GM21515 (cell line): ENCODE measurements at regions not wholly inside any gene's neighbourhood (a gene's known extent, or its start where the extent isn't known, plus 50 kb on each side); places are given as distances from the start of the nearest gene placed in this dataset.
"Not testable (repeated sequence)": the region's sequence is repeated elsewhere in the genome, so short reads cannot be mapped to it uniquely, and the experiment has no call there.

Experiments
- ATAC-seq: cut with Tn5 transposase; IDR thresholded peaks from one replicate; pipeline ENCODE4 v1.9.1; 2021; ENCODE audit not compliant: unreplicated experiment

DNA sequence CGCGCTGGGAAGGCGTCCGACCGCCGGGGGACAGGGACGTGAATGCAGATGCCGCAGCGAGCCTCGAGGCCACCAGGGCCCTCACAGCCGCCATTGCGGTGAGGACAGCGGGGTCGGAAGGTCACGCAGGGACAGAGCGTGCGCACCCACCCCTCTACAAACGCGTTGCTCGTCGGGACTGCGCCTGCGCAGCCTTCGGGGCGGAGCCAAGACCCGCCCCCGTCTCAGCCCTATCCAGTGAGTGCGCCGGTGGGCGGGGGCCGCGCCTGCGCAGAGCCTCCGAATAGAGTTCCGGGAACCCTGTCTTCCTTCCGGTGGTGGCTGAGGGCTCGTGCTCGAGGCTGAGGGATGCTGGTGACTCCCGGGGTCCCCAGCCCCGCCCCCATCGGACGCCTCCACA is 5393.1 kb upstream of the TPTE start:
- peak; percentile 87 for ATAC-seq

DNA sequence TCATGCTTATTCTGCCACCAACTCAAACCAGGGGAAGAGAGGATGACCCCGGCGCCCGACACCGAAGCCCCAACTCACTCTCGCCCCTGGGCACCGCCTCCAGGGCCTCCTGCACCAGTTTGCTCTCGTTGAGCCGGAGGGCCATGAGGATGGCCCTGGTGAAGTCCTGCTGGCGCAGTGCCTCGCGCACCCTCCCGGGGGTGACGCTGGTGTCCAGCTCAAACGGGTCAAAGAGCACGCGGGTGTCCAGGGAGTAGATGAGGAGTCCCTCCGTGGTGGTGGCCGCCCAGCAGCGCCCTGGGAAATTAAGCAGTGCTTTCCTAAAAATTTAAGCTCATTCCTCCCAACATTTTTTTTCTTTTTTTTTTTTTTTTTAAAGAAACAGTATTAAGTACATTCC is 5387.6 kb upstream of the TPTE start:
- not testable (repeated sequence) for ATAC-seq

DNA sequence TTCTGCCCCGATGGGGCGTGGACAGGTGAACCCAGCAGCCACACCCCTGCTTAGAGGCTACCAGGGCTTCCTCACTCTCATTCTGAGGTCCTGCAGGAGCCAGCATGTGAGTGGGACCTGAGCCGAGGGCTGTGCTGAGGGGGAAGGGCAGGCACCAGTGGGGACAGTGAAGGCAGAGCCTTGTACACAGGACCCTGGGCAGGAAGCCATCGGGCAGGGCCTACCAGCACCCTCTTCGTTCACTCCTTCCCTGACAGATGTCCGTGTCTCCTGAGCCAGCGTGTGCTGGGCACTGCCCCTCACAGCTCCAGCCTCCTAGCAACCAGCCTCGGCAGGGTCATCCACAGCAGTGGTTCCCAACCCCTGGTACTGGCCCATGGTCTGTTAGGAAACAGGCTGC is 5385.0 kb upstream of the TPTE start:
- ATAC-seq = not testable (repeated sequence)

DNA sequence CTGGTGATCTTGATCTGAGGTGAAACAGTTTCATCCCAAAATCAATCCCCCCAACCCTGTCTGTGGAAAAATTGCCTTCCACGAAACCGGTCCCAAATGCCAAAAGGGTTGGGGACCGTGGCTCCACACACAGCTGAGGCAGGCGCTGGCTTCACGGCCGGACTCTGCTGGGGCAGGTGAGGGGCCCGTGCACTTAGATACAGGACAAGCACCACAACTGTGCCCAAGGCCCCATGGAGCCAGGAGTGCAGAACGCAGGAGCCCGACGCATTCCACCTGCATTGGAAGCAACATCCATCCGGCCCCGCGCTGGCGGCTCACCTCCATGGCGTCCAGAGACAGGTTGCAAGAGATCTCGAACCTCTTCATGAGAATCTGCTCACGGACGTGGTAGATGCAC is 5384.4 kb upstream of the TPTE start:
- not testable (repeated sequence) for ATAC-seq

DNA sequence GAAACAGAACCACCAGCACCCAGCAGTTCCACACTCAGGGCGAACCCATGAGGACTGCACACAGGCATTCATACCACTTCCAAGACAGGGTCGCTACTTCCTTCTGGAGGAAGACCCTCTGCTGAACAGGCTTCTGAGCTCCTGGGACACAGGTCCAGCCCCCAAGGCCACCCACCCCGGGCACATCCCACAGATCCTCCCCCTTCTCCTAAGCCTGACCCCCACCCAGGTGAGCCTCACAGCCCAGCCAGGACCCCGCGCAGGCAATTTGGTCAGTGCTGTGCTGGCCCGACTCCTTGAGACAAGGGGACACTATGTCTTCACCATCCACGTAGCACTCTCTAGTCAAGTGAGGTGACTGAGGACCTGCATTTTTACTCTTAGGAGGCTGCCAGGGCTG is 5382.7 kb upstream of the TPTE start:
- not testable (repeated sequence) for ATAC-seq

DNA sequence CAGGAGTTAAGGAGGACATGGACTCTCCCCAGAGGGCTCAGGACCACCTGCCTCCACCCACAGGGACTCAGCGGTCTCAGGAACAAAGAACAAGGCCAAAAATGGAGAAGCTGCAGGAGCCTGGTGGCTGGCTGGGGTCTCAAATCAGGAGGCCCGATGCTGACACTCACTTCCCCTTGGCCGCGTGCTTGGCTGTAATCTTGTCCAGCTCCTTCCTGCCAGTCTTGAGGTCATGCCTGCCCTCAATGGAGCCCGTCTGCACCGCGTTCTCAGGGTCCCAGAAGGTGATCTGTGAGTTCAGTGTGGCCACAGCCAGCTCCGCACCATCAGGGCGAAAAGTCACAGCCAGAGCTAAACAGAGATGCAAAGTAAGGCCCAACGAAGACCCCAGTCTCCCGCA is 5381.9 kb upstream of the TPTE start:
- ATAC-seq = not testable (repeated sequence)

DNA sequence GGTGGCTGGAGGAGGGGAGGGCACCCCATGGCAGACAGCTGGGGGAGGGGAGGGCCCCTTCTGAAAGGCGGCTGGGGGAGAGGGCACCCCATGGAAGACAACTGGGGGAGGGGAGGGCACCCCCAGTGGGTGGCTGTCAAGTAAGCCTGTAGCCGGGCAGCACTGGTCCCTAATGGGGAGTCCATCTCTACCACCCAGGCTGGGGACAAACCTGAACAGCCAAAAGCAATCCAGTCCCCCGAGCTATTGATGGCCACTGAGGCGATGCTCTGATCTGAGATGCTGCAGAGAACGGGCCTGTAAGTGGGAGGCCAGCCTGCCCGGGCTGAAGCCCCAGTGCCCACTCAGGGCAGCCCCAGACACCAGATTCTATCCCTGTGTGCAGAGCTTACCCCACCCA is 5378.4 kb upstream of the TPTE start:
- not testable (repeated sequence) for ATAC-seq

DNA sequence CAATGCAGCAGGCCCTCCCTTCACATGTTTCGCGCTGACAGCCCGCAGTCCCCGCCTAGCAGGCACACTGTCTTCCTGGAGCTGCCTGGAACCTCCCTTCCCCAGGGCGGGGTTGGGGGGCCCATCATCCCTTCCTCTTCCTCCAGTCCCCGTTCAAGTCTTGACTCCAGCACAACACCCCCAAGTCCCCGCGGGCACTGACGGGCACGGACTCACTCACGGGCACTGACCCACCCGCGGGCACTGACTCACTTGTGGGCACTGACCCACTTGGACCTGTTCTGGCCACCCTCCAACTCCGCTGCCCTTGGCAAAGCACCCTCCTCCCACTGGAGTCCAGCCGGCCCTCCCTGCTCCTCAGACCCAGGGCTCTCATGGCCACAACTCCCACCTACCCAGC is 5376.7 kb upstream of the TPTE start:
- ATAC-seq = not testable (repeated sequence)

DNA sequence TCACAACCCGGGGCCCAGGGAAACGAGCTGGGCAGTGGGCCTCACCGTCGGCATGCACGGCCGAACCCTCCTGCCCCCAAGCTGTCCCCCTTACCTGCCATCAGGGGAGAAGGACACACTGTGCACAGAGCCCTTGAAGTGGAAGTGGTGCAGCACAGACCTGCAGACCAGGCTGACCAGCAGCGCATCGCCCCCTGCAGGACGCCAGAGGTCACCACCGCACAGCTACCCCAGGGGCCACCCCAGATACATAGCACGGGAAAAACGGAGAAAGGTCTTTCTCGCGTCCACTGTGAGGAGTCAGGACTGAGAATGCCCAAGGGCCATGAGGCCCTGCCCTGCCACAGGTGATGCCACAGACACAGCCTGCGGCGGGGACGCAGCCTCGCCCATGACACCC is 5373.7 kb upstream of the TPTE start:
- not testable (repeated sequence) for ATAC-seq

DNA sequence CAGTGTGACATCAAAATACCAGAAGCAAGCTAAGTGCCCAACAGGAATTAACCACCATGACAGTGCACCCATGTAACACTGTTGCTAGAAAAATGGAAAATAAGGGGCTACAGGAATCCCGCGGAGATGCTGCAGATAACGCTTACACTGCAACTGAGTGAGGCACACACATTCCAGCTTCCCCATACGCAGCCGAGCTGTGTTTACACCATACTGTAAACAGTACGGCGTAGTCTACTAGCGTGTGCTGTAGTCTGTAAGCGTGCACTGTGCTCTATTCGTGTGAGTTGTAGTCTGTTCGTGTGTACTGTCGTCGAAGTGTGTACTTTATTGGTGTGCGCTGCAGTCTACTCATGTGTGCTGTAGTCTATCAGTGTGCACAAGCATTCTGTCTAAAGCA is 5372.2 kb upstream of the TPTE start:
- not testable (repeated sequence) for ATAC-seq

DNA sequence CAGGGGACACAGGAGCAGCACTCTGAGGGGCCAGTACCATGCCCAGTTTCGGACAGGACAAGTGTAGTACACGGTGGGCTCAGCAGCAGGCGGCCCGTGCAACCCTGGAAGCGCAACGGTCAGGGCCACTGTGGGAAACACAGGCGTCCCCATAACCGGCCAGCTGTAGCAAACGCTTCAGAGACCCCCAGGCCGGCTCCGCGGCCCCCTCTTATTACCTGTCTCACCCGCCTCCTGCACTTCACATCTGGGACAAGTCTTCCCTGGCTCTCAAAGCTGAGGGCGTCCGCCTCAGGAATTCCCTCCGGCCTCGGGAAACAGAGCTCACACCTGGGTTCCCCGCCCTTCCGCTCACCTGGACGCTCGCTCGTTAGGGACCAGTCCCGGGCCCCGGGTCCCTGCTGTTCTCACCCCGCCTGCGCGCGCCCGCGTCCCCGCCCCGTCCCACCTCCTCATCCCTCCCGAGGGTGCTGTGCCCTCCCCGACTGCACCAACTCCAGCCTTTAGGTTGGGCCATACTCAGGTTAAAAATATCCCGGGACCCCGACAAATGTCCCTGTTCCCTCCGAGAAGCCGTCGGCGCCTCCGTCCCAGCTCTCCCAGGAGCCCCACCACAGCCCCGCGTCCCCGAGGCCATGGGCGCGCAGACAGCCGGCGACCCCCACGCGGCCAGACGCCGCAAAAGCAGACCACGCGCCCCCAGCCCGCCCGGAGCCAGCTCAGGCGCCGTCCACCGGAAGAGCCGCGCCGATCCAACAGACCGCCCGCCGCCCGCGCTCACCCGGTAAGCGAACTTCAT is 5367.3 kb upstream of the TPTE start:
- peak; percentile 11 for ATAC-seq

DNA sequence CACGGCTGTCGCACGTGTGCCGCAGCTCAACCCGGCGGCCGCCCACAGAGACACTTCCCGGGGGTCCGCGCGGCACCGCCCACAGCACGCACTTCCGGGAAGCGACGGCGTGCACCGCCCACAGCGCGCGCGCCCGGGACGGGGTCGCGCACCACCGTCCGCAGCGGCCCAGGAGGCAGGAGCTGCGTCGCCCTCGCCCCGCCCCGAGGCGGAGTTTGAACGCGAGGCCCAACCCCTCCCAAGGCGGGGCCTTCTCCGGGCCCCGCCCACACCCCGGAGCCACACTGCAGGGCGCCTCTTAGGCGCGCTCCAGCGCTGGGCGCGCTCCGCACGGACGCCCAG is 5366.8 kb upstream of the TPTE start:
- ATAC-seq = peak; percentile 90

DNA sequence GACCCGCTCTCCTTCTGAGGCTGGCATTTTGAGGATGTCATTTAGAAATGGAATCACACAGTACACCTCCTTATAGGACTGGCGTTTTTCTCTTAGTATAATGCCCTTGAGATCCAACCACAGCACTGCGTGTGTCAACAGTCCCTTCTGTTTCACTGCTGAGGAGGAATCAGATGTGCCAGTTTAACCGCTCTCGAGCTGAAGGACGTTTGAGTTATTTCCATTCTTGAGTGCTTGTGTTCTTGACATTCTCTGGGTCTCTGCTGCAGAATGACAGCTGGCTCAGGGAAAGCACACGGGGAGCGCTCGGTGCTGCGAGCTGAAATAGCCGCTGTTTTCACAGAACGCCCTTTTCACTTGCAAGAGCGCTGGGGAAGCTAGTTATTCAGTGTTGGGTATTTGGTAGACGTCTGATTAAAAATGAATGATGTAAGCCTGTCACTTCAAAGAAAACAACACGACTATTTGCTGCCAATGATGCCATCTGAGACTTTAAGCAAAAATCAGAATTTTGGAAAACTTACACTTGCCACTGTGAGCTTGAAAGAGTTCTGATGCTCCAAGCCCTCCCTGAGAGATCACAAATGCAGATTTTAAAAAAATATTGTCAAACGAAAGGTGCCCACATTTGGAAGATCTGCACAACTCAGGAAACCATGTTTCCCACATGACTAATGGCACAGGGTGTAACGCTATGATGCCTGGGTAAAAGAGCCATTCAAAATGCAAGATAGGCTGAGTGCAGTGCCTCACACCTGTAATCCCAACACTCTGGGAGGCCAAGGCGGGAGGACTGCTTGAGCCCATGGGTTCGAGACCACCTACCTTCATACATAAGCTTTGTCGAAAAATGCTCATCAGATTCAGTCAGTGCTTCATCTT is 5358.4 kb upstream of the TPTE start:
- not testable (repeated sequence) for ATAC-seq

DNA sequence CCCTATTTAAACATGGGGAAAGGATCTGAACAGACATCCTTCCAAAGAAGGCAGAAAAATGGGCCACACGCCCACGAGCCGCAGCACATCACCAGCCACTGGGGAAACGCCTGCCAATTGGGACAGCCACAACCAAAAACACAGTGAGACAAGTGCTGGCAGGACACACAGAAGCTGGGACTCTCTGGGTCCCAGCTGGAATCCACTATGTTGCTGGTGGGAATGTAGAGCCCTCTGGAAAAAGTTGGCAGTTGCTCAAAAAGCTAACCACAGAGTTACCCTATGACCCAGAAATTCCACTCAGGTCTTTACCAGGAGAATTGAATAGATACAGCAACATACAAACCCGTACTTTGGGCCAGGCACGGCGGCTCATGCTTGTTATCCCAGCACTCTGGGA is 5355.6 kb upstream of the TPTE start:
- ATAC-seq = not testable (repeated sequence)
